ENCODE measurements at regions not wholly inside any gene's neighbourhood (a gene's known extent, or its start where the extent isn't known, plus 50 kb on each side); places are given as distances from the start of the nearest gene placed in this dataset.

GRCh38 chr9:84450029-84450428, 109.5 kb upstream of the SLC28A3 start:
- no peak for DNase-seq (ENCODE audit: low spot score)

GRCh38 chr9:84456527-84456926, 116.0 kb upstream of the SLC28A3 start:
- no peak for DNase-seq (ENCODE audit: low spot score)

GRCh38 chr9:84460695-84461094, 120.1 kb upstream of the SLC28A3 start:
- no peak for DNase-seq (ENCODE audit: low spot score)

GRCh38 chr9:84463272-84463671, 122.7 kb upstream of the SLC28A3 start:
- DNase-seq (ENCODE audit: low spot score) = no peak

GRCh38 chr9:84466580-84467285, 126.2 kb upstream of the SLC28A3 start:
- DNase-seq (ENCODE audit: low spot score) = no peak

- no peak for DNase-seq (ENCODE audit: low spot score)
Observed at GRCh38 chr9:84471816-84472215, 131.3 kb upstream of the SLC28A3 start.

GRCh38 chr9:84478996-84479395, 138.4 kb upstream of the SLC28A3 start:
- DNase-seq (ENCODE audit: low spot score) = no peak

- no peak for DNase-seq (ENCODE audit: low spot score)
Observed at GRCh38 chr9:84480071-84480470, 139.5 kb upstream of the SLC28A3 start.

GRCh38 chr9:84481231-84481630, 140.7 kb upstream of the SLC28A3 start:
- DNase-seq (ENCODE audit: low spot score) = no peak

GRCh38 chr9:84481636-84482218, 141.2 kb upstream of the SLC28A3 start:
- DNase-seq (ENCODE audit: low spot score) = no peak

- DNase-seq (ENCODE audit: low spot score) = no peak
Observed at GRCh38 chr9:84482607-84483006, 142.0 kb upstream of the SLC28A3 start.

GRCh38 chr9:84484172-84484571, 143.6 kb upstream of the SLC28A3 start:
- no peak for DNase-seq (ENCODE audit: low spot score)

GRCh38 chr9:84485539-84485938, 145.0 kb upstream of the SLC28A3 start:
- no peak for DNase-seq (ENCODE audit: low spot score)

- DNase-seq (ENCODE audit: low spot score) = no peak
Observed at GRCh38 chr9:84486663-84487062, 146.1 kb upstream of the SLC28A3 start.

GRCh38 chr9:84490206-84490841, 149.8 kb upstream of the SLC28A3 start:
- no peak for DNase-seq (ENCODE audit: low spot score)

GRCh38 chr9:84490842-84491325, 150.3 kb upstream of the SLC28A3 start:
- DNase-seq (ENCODE audit: low spot score) = no peak

- DNase-seq (ENCODE audit: low spot score) = no peak
Observed at GRCh38 chr9:84492366-84493159, 152.0 kb upstream of the SLC28A3 start.

- no peak for DNase-seq (ENCODE audit: low spot score)
Observed at GRCh38 chr9:84493284-84493947, 152.9 kb upstream of the SLC28A3 start.

GRCh38 chr9:84499969-84500582, 159.5 kb upstream of the SLC28A3 start:
- no peak for DNase-seq (ENCODE audit: low spot score)

GRCh38 chr9:84500826-84501225, 160.3 kb upstream of the SLC28A3 start:
- no peak for DNase-seq (ENCODE audit: low spot score)

- no peak for DNase-seq (ENCODE audit: low spot score)
Observed at GRCh38 chr9:84501587-84501986, 161.0 kb upstream of the SLC28A3 start.

GRCh38 chr9:84502066-84502465, 161.5 kb upstream of the SLC28A3 start:
- DNase-seq (ENCODE audit: low spot score) = no peak
